PC-3 (cell line): ENCODE measurements at regions not wholly inside any gene's neighbourhood (a gene's known extent, or its start where the extent isn't known, plus 50 kb on each side); places are given as distances from the start of the nearest gene placed in this dataset.

Source experiments
- ATAC-seq: fragments of 200-7000 bp; cut with Tn5 transposase; 2 replicates; pipeline ENCODE4 v1.9.1; 2020; ENCODE audit warnings: mild to moderate bottlenecking, moderate library complexity
- BruUV-seq: library from RNA; stranded (reverse); fragments of 400-500 nt; replicated peaks from 2 replicates; lab custom pipeline; 2021; lab: Mats Ljungman, UMichigan
- CTCF ChIA-PET: fragments of 300-600 bp; sonication (Branson Sonifier 250); formaldehyde crosslinking; loops from one replicate; lab custom pipeline; 2022; ENCODE audit warnings: antibody characterized with exemption; lab: Charles Lee
- POLR2A ChIA-PET: fragments of 300-600 bp; sonication (Branson Sonifier 250); formaldehyde crosslinking; loops from one replicate; lab custom pipeline; 2022; ENCODE audit warnings: antibody characterized with exemption; ENCODE audit not compliant: unreplicated experiment; lab: Charles Lee
- DNase-seq: peaks from one replicate; pipeline ENCODE4 v3.0.0-alpha.2; 2015
- H2AFZ ChIP-seq: fragments of 300-600 bp; sonication (generic); 2 replicates; pipeline ENCODE4 v1.6.0; 2016; ENCODE audit warnings: antibody characterized with exemption, low read length
- H3F3A ChIP-seq: fragments of 300-600 bp; sonication (generic); one replicate; pipeline ENCODE4 v1.6.0; 2017; ENCODE audit warnings: antibody characterized with exemption, low read length, control low read depth, mild to moderate bottlenecking; ENCODE audit not compliant: unreplicated experiment
- H3K27ac ChIP-seq: fragments of 300-600 bp; sonication (generic); 2 replicates; pipeline ENCODE4 v1.5.1; 2016; ENCODE audit warnings: mild to moderate bottlenecking, low read length
- H3K27me3 ChIP-seq: fragments of 300-600 bp; sonication (generic); 2 replicates; pipeline ENCODE4 v1.6.1; 2016; ENCODE audit warnings: low read length, mixed read lengths
- H3K36me3 ChIP-seq: fragments of 300-600 bp; sonication (generic); 2 replicates; pipeline ENCODE4 v1.6.1; 2016; ENCODE audit warnings: low read depth, mixed run types, low read length, mixed read lengths
- H3K4me1 ChIP-seq: fragments of 300-600 bp; sonication (generic); 2 replicates; pipeline ENCODE4 v1.5.1; 2016; ENCODE audit warnings: low read length; ENCODE audit not compliant: insufficient read depth
- H3K4me2 ChIP-seq: fragments of 300-600 bp; sonication (generic); 2 replicates; pipeline ENCODE4 v1.6.0; 2016; ENCODE audit warnings: low read length
- H3K4me3 ChIP-seq: fragments of 300-600 bp; sonication (generic); 2 replicates; pipeline ENCODE4 v1.5.1; 2016; ENCODE audit warnings: mild to moderate bottlenecking, low read length, mixed read lengths
- H3K79me2 ChIP-seq: fragments of 300-600 bp; sonication (generic); 2 replicates; pipeline ENCODE4 v1.6.1; 2017; ENCODE audit warnings: low read length, mixed read lengths
- H3K9ac ChIP-seq: fragments of 300-600 bp; sonication (generic); 2 replicates; pipeline ENCODE4 v1.6.0; 2016; ENCODE audit warnings: mild to moderate bottlenecking, low read length
- H3K9me2 ChIP-seq: fragments of 300-600 bp; sonication (generic); replicated peaks from 2 replicates; pipeline ENCODE4 v1.6.1; 2016; ENCODE audit warnings: mixed run types, low read length, mixed read lengths
- H3K9me3 ChIP-seq: fragments of 300-600 bp; sonication (generic); 2 replicates; pipeline ENCODE4 v1.6.1; 2016; ENCODE audit warnings: low read length, mixed read lengths
- H4K20me1 ChIP-seq: fragments of 300-600 bp; sonication (generic); 2 replicates; pipeline ENCODE4 v1.6.1; 2016; ENCODE audit warnings: low read length, mixed read lengths
- CTCF ChIP-seq: fragments of 300-600 bp; sonication (generic); conservative IDR thresholded peaks from 2 replicates; pipeline ENCODE4 v1.5.1; 2017; ENCODE audit warnings: antibody characterized with exemption, low read depth, mild to moderate bottlenecking, low read length
- EZH2 ChIP-seq: fragments of 300-600 bp; sonication (generic); IDR thresholded peaks from one replicate; pipeline ENCODE4 v1.6.1; 2017; ENCODE audit warnings: antibody characterized with exemption, mild to moderate bottlenecking, low read length; ENCODE audit not compliant: unreplicated experiment
- EZH2phosphoT487 ChIP-seq: fragments of 300-600 bp; sonication (generic); IDR thresholded peaks from 2 replicates; pipeline ENCODE4 v1.6.1; 2018; ENCODE audit warnings: mild to moderate bottlenecking, antibody characterized with exemption, low read length, borderline replicate concordance
- intact Hi-C: fragments of 100-400 bp; cut with micrococcal nuclease; formaldehyde crosslinking; loops from 2 replicates; pipeline ENCODE4 v1.9.0; 2023

GRCh38 chr13:75919660-75920199 is 283.6 kb downstream of the LMO7 start:
- Histone ChIP-seq H3K36me3 (no peaks in the 10 kb centered on the region), H3K9me3 (no peaks in the 10 kb centered on the region), H3K9ac (no peak overlapping the region), H3K27ac (no peak overlapping the region), H3K9me2 (no peaks in the 10 kb centered on the region), H2AFZ (no peak overlapping the region), H3K4me1 (no peaks in the 10 kb centered on the region), H3K4me3 (no peak overlapping the region), H3K79me2 (no peaks in the 10 kb centered on the region), H3F3A (no peaks in the 10 kb centered on the region), H3K27me3 (no peaks in the 10 kb centered on the region), H3K4me2 (no peak overlapping the region), H4K20me1 (no peaks in the 10 kb centered on the region)
- ChIA-PET CTCF (no interaction called here), POLR2A (no interaction called here)
- intact Hi-C loops = no loop called here
- DNase-seq (no peak), ATAC-seq (no peak)
- TF ChIP-seq EZH2phosphoT487 = no peak
- no peak for TF ChIP-seq CTCF
- no peak for TF ChIP-seq EZH2
- BruUV-seq = no TSS peak

- no peak overlapping the region for H3K4me3 ChIP-seq
- no peak overlapping the region for H3K9ac ChIP-seq
- no peak overlapping the region for H3K4me2 ChIP-seq
- ChIA-PET POLR2A (no interaction called here), CTCF (no interaction called here)
- H3K9me3 ChIP-seq = no peaks in the 10 kb centered on the region
- no peak overlapping the region for H3K27ac ChIP-seq
- H3F3A ChIP-seq = no peaks in the 10 kb centered on the region
- H3K9me2 ChIP-seq = no peaks in the 10 kb centered on the region
- no TSS peak for BruUV-seq
- H3K79me2 ChIP-seq = no peaks in the 10 kb centered on the region
- ATAC-seq (no peak), DNase-seq (no peak)
- intact Hi-C loops = no loop called here
- no peak overlapping the region for H2AFZ ChIP-seq
- no peaks in the 10 kb centered on the region for H3K27me3 ChIP-seq
- no peaks in the 10 kb centered on the region for H3K4me1 ChIP-seq
- TF ChIP-seq CTCF (no peak), EZH2 (no peak), EZH2phosphoT487 (no peak)
- H3K36me3 ChIP-seq = no peaks in the 10 kb centered on the region
- no peaks in the 10 kb centered on the region for H4K20me1 ChIP-seq
Measured at GRCh38 chr13:75915066-75915465, 278.9 kb downstream of the LMO7 start.

- ATAC-seq = no peak
- no peak overlapping the region for H3K9ac ChIP-seq
- TF ChIP-seq CTCF (no peak), EZH2 (no peak), EZH2phosphoT487 (no peak)
- no peaks in the 10 kb centered on the region for H3K4me1 ChIP-seq
- no peaks in the 10 kb centered on the region for H3K36me3 ChIP-seq
- H3K79me2 ChIP-seq = no peaks in the 10 kb centered on the region
- no peaks in the 10 kb centered on the region for H3K27me3 ChIP-seq
- DNase-seq = no peak
- H3K9me2 ChIP-seq = no peaks in the 10 kb centered on the region
- no peaks in the 10 kb centered on the region for H3K9me3 ChIP-seq
- H4K20me1 ChIP-seq = no peaks in the 10 kb centered on the region
- no peak overlapping the region for H3K4me3 ChIP-seq
- H2AFZ ChIP-seq = no peak overlapping the region
- H3K27ac ChIP-seq = no peak overlapping the region
- H3F3A ChIP-seq = no peaks in the 10 kb centered on the region
- BruUV-seq = no TSS peak
- POLR2A ChIA-PET = no interaction called here
- intact Hi-C loops = no loop called here
- no peak overlapping the region for H3K4me2 ChIP-seq
- CTCF ChIA-PET = no interaction called here
Measured at GRCh38 chr13:75913925-75914324, 277.8 kb downstream of the LMO7 start.
